GM23338 (cell line): ENCODE measurements at regions not wholly inside any gene's neighbourhood (a gene's known extent, or its start where the extent isn't known, plus 50 kb on each side); places are given as distances from the start of the nearest gene placed in this dataset.

Experiments used
- CREB1 ChIP-seq: fragments of 250-450 bp; sonication (Bioruptor Pico); IDR thresholded peaks from 2 replicates; pipeline ENCODE4 v1.5.0; 2020; ENCODE audit warnings: low read depth, mild to moderate bottlenecking, moderate library complexity
- ETS1 ChIP-seq: IDR thresholded peaks from 2 replicates; pipeline ENCODE4 v1.6.1; 2016; ENCODE audit warnings: antibody characterized with exemption
- EZH2 ChIP-seq: fragments of 200-600 bp; sonication (generic); IDR thresholded peaks from one replicate; pipeline ENCODE4 v1.8.0; 2017; ENCODE audit warnings: antibody characterized with exemption, mild to moderate bottlenecking, low read depth; ENCODE audit not compliant: unreplicated experiment
- EZH2phosphoT487 ChIP-seq: fragments of 200-600 bp; sonication (generic); IDR thresholded peaks from one replicate; pipeline ENCODE4 v1.8.1; 2018; ENCODE audit warnings: antibody characterized with exemption; ENCODE audit not compliant: unreplicated experiment
- JUNB ChIP-seq: IDR thresholded peaks from one replicate; pipeline ENCODE4 v1.6.1; 2016; ENCODE audit warnings: antibody characterized with exemption; ENCODE audit not compliant: unreplicated experiment
- NANOG ChIP-seq: IDR thresholded peaks from 2 replicates; pipeline ENCODE4 v1.6.1; 2016; ENCODE audit warnings: antibody characterized with exemption, borderline replicate concordance
- POLR2AphosphoS5 ChIP-seq: IDR thresholded peaks from 2 replicates; pipeline ENCODE4 v1.6.1; 2016; ENCODE audit warnings: antibody characterized with exemption, low read depth
- REST ChIP-seq: IDR thresholded peaks from one replicate; pipeline ENCODE4 v1.6.1; 2018; ENCODE audit warnings: antibody characterized with exemption; ENCODE audit not compliant: unreplicated experiment
- STAT1 ChIP-seq: IDR thresholded peaks from one replicate; pipeline ENCODE4 v1.6.1; 2016; ENCODE audit warnings: antibody characterized with exemption; ENCODE audit not compliant: unreplicated experiment
- ZNF114 ChIP-seq: fragments of 250-450 bp; sonication (Bioruptor Pico); IDR thresholded peaks from 2 replicates; pipeline ENCODE4 v1.5.0; 2020; ENCODE audit warnings: mild to moderate bottlenecking, moderate library complexity
- ZNF331 ChIP-seq: fragments of 250-450 bp; sonication (Bioruptor Pico); IDR thresholded peaks from 2 replicates; pipeline ENCODE4 v1.5.0; 2020; ENCODE audit warnings: low read depth, mild to moderate bottlenecking, moderate library complexity
- TF ChIP-seq, protein P1 (sequence below), 2 experiments: fragments of 200-600 bp in 1 of 2; sonication (generic) in 1 of 2; conservative IDR thresholded peaks; 2 replicates each; pipeline versions ENCODE4 v1.5.1 to v1.6.1; 2016 to 2017; ENCODE audit warnings: antibody characterized with exemption in 2 of 2, low read depth in 2 of 2, mild to moderate bottlenecking in 2 of 2, moderate library complexity in 1 of 2
- TF ChIP-seq, protein P2 (sequence below): fragments of 250-450 bp; sonication (Bioruptor Pico); IDR thresholded peaks from 2 replicates; pipeline ENCODE4 v1.5.0; 2020; ENCODE audit warnings: mild to moderate bottlenecking, moderate library complexity

GRCh38 chr4:129821963-129822362 is 726.0 kb downstream of the C4orf33 start:
- TF ChIP-seq EZH2 = no peak
- TF ChIP-seq, protein P1, sequence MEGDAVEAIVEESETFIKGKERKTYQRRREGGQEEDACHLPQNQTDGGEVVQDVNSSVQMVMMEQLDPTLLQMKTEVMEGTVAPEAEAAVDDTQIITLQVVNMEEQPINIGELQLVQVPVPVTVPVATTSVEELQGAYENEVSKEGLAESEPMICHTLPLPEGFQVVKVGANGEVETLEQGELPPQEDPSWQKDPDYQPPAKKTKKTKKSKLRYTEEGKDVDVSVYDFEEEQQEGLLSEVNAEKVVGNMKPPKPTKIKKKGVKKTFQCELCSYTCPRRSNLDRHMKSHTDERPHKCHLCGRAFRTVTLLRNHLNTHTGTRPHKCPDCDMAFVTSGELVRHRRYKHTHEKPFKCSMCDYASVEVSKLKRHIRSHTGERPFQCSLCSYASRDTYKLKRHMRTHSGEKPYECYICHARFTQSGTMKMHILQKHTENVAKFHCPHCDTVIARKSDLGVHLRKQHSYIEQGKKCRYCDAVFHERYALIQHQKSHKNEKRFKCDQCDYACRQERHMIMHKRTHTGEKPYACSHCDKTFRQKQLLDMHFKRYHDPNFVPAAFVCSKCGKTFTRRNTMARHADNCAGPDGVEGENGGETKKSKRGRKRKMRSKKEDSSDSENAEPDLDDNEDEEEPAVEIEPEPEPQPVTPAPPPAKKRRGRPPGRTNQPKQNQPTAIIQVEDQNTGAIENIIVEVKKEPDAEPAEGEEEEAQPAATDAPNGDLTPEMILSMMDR (conservative IDR thresholded peaks at IDR 0.05; ENCODE audit: low read depth in 2 of 2) = no peak
- TF ChIP-seq REST = no peak
- no peak for TF ChIP-seq ETS1
- no peak for TF ChIP-seq EZH2phosphoT487
- no peak for TF ChIP-seq POLR2AphosphoS5
- TF ChIP-seq NANOG = no peak
- TF ChIP-seq CREB1 (CRISPR knock-in tag) = no peak
- no peak for TF ChIP-seq JUNB
- TF ChIP-seq ZNF114 (CRISPR knock-in tag) = no peak
- TF ChIP-seq STAT1 = no peak
- TF ChIP-seq, protein P2, sequence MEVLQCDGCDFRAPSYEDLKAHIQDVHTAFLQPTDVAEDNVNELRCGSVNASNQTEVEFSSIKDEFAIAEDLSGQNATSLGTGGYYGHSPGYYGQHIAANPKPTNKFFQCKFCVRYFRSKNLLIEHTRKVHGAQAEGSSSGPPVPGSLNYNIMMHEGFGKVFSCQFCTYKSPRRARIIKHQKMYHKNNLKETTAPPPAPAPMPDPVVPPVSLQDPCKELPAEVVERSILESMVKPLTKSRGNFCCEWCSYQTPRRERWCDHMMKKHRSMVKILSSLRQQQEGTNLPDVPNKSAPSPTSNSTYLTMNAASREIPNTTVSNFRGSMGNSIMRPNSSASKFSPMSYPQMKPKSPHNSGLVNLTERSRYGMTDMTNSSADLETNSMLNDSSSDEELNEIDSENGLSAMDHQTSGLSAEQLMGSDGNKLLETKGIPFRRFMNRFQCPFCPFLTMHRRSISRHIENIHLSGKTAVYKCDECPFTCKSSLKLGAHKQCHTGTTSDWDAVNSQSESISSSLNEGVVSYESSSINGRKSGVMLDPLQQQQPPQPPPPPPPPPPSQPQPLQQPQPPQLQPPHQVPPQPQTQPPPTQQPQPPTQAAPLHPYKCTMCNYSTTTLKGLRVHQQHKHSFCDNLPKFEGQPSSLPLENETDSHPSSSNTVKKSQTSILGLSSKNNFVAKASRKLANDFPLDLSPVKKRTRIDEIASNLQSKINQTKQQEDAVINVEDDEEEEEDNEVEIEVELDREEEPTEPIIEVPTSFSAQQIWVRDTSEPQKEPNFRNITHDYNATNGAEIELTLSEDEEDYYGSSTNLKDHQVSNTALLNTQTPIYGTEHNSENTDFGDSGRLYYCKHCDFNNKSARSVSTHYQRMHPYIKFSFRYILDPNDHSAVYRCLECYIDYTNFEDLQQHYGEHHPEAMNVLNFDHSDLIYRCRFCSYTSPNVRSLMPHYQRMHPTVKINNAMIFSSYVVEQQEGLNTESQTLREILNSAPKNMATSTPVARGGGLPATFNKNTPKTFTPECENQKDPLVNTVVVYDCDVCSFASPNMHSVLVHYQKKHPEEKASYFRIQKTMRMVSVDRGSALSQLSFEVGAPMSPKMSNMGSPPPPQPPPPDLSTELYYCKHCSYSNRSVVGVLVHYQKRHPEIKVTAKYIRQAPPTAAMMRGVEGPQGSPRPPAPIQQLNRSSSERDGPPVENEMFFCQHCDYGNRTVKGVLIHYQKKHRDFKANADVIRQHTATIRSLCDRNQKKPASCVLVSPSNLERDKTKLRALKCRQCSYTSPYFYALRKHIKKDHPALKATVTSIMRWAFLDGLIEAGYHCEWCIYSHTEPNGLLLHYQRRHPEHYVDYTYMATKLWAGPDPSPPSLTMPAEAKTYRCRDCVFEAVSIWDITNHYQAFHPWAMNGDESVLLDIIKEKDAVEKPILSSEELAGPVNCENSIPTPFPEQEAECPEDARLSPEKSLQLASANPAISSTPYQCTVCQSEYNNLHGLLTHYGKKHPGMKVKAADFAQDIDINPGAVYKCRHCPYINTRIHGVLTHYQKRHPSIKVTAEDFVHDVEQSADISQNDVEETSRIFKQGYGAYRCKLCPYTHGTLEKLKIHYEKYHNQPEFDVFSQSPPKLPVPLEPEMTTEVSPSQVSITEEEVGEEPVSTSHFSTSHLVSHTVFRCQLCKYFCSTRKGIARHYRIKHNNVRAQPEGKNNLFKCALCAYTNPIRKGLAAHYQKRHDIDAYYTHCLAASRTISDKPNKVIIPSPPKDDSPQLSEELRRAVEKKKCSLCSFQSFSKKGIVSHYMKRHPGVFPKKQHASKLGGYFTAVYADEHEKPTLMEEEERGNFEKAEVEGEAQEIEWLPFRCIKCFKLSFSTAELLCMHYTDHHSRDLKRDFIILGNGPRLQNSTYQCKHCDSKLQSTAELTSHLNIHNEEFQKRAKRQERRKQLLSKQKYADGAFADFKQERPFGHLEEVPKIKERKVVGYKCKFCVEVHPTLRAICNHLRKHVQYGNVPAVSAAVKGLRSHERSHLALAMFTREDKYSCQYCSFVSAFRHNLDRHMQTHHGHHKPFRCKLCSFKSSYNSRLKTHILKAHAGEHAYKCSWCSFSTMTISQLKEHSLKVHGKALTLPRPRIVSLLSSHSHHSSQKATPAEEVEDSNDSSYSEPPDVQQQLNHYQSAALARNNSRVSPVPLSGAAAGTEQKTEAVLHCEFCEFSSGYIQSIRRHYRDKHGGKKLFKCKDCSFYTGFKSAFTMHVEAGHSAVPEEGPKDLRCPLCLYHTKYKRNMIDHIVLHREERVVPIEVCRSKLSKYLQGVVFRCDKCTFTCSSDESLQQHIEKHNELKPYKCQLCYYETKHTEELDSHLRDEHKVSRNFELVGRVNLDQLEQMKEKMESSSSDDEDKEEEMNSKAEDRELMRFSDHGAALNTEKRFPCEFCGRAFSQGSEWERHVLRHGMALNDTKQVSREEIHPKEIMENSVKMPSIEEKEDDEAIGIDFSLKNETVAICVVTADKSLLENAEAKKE (CRISPR knock-in tag) = no peak
- TF ChIP-seq ZNF331 = no peak
